Activated CD8-positive, alpha-beta memory T cell treated with anti-CD3 and anti-CD28 coated beads for 36 hours (primary cell): ENCODE measurements at regions not wholly inside any gene's neighbourhood (a gene's known extent, or its start where the extent isn't known, plus 50 kb on each side); places are given as distances from the start of the nearest gene placed in this dataset.
"Not testable (repeated sequence)": the region's sequence is repeated elsewhere in the genome, so short reads cannot be mapped to it uniquely, and the experiment has no call there.

Experiments used
- CTCF ChIA-PET: fragments of 350-600 bp; sonication (Branson Sonifier 250); formaldehyde crosslinking; loops from one replicate; lab custom pipeline; 2021; ENCODE audit warnings: antibody characterized with exemption; lab: Charles Lee
- POLR2A ChIA-PET: fragments of 350-600 bp; sonication (Branson Sonifier 250); formaldehyde crosslinking; loops from one replicate; lab custom pipeline; 2021; ENCODE audit warnings: antibody characterized with exemption; lab: Charles Lee

DNA sequence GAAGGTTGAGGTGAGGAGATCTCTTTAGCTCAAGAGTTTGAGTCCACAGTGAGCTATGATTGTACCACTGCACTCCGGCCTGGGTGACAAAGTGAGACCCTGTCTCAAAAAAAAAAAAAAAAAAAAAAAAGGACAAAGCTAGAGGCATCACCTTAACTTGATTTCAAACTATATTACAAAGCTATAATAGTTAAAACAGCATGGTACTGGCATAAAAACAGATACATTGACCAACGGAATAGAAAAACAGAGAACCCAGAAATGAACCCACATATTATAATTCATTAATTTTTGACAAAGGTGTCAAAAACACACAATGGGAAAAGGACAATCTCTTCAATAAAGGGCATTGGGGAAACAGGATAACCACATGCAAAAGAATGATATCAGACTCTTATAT lies 50.8 kb upstream of the MBOAT1 start:
- CTCF ChIA-PET, result no interaction called here

DNA sequence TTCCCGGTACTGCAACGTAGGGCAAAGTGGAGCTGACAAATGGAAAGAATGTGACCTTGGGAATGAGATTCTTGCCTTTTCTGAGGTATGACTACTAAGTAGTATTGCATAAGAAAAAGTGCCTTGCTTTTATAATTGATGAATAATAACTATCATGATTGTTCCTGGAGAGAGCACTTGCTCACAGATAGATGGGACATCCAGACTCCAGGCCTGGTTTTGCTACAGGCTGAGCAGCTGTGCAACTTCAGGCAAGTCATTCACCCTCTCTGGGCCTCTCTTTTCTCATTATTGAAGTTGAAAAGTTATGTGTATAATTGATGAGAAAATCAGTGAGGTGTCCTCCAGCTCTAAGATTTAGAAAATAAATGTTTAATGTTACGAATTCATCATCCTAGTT lies 53.6 kb upstream of the MBOAT1 start:
- POLR2A ChIA-PET, result no interaction called here
- CTCF ChIA-PET, result no interaction called here

More for the DNA sequence above, 50.8 kb upstream of the MBOAT1 start:
- POLR2A ChIA-PET, result no interaction called here

DNA sequence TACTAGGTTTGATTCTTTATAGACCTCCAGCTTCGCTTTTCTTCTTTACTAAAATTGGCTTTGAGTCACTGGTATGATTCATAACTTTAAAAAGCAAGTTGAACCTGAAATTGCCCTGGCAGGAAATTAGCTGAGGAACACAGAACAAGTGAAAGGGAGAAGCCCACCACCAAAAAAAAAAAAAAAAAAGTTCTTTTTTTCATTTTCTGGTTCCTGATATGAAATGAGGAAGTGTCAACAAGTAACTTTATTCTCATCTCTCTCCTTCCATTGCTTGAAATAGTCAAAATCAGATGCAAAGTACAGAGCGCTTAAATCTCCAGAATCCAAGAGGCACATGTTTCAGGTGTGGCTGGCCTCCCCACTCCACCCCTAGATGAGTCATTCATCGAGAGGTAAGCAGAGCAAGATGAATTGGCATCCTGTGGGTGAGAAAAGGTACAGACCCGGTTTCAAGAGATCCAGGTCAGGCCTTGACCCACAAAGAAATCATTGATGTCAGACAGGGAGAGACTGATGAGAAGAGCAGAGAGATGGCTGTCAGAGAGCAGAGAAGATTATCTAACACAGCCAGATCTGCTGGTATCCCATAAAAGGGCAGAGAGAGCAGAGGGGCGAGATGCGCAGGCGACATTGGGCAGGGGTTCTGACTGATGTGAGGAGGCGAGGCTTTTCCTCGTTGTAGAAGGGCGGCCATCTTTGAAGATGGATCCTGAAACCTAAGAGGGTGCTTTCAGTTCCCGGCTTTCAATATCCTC lies 54.8 kb upstream of the MBOAT1 start:
- ChIA-PET POLR2A (no interaction called here), CTCF (no interaction called here)

DNA sequence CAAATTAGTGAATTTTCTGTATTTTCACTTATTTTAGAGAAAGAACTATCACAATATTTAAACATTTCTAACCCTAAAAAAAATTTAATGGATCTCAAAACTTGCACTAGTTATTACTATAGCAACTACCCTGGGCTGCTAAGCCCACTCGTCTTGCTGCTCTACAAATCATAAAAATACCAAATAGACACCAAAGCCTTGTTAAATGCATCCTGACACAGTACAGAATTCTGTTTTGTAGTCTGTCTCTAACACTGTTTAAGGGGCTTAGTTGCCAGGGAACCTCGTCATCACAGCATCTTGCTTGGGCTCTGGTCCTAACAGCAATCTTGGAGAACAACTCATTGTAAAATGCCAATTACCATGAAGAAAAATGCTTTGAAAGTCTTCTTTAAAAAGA lies 56.9 kb upstream of the MBOAT1 start:
- CTCF ChIA-PET, result no interaction called here

DNA sequence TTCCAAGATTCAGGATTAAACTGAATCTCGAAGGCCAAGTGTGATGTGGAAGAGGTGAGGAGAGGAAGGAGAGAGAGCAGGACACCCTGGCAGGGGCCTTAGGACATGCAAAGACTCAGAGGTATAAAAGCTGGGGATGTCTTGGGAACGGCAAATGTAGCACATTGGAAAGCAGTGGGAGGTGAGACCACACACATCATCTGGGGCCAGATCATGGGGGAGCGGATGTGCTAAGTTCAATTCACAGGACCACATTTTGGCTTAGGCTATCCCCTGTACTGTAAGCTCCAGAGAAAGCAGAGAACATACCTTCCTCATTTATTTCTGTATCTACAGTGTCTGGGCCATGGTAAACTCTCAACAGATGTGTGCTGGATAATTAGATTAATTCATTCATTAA lies 59.5 kb upstream of the MBOAT1 start:
- CTCF ChIA-PET, result no interaction called here
- POLR2A ChIA-PET, result no interaction called here

More for the DNA sequence above, 56.9 kb upstream of the MBOAT1 start:
- POLR2A ChIA-PET, result no interaction called here

DNA sequence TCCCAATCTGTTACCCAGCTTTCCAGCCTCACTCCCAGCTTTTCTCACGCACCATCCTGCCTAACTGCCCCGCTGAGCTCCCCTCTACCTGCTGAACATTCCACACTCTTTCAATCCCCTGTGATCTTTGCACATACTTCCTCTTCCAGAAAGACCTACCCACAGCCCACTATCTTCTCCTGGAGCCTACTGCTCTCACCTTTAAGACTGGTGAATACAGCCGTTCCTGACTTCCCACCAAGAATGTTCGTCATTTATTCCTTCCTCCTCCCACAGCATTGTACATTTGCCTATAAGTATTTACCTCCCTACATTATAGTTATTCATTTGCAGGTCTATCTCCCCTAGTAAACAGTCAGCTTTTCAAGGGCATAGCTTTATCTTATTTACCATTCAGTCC lies 61.9 kb upstream of the MBOAT1 start:
- POLR2A ChIA-PET, result no interaction called here
- CTCF ChIA-PET, result no interaction called here

DNA sequence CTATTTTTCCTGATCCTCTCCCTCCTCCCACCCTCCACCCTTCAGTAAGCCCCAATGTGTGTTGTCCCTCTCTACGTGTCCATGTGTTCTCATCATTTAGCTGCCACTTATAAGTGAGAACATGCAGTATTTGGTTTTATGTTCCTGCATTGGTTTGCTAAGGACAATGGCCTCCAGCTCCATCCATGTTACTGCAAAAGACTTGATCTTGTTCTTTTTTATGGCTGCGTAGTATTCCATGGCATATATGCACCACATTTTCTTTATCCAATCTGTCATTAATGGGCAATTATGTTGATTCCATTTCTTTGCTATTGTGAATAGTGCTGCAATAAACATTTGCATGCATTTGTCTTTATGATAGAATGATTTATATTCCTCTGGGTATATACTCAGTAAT lies 63.6 kb upstream of the MBOAT1 start:
- CTCF ChIA-PET, result not testable (repeated sequence)

DNA sequence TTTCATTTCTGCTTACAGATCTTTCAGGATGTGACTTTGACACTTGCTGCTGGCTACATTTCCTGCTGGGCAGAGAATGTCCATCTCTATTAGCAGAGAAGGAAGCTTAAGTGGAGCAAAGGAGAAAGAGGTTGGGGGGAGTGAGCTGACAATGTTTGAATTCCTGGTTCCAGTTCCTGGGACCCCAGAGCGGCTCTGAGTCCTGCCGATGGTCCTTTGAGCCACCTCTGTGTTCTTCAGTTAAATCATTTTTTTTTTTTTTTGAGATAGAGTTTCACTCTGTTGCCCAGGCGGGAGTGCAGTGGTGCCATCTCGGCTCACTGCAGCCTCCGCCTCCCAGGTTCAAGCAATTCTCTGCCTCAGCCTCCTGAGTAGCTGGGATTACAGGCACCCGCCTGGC lies 65.5 kb upstream of the MBOAT1 start:
- CTCF ChIA-PET, POLR2A ChIA-PET: not testable (repeated sequence)

More for the DNA sequence above, 63.6 kb upstream of the MBOAT1 start:
- POLR2A ChIA-PET, result not testable (repeated sequence)

DNA sequence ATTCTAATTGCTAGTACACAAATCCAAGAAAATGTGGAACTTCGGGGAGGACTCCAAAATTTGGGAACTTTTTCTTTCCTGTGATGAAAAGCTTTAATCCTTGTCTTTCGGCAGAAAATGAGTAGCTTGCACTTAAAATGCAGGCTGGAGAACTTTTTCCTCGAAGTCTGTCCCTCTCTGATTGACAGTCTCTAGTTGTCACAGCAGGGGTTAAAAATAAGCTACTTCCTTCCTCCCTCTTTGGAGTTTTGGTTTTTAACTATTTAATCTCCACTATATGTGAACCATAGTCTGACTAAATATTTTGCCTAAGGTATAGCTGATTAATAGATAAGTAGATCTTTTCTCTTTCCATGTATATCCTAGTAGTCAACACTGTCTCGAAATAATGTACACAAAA lies 66.8 kb upstream of the MBOAT1 start:
- CTCF ChIA-PET, result no interaction called here
- POLR2A ChIA-PET, result no interaction called here

DNA sequence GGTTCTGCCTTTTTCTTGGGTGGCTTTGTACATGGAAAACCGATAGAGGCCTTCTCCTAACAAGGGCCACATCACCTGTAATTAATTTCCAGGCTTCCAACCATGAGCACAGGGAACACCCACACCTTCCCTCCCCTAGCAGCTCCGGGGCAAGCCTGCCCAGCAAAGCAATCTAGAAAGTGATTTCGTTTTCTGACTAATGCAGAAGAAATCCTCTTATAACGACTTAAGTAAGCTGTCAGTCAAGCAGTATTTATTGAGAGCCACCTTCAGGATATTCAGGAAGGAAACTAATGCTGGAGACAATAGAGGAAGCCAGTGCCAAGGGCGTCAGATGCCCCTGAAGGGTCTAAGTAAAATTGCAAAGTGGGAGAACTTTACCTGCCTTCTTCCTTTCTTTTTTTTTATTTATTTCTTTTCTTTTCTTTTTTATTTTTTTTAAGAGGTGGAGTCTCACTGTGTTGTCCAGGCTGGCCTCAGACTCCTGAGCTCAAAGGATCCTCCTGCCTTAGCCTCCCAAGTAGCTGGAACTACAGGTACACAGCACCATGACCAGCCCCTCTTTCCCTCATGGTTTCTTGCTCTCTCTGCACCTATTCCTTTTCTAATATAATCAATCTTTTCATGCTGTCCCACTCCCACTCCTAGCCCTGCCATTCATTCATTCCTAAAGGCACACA lies 67.5 kb upstream of the MBOAT1 start:
- ChIA-PET POLR2A (no interaction called here), CTCF (no interaction called here)

DNA sequence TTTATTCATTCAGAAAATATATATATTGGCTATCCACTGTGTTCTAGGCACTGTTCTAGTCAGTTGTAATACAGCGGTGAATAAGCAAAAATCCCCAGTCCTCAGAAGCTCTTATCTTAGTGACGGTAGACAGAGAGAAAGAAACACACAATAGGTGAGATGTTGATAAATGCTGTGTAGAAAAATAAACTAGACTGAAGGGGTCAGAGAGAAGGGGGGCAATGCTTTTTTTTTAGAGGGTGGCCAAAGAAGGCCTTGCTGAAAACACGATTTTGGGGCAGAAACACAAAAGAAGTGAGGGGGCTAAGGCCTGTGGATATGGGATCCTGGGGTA lies 68.0 kb upstream of the MBOAT1 start:
- POLR2A ChIA-PET, result no interaction called here

DNA sequence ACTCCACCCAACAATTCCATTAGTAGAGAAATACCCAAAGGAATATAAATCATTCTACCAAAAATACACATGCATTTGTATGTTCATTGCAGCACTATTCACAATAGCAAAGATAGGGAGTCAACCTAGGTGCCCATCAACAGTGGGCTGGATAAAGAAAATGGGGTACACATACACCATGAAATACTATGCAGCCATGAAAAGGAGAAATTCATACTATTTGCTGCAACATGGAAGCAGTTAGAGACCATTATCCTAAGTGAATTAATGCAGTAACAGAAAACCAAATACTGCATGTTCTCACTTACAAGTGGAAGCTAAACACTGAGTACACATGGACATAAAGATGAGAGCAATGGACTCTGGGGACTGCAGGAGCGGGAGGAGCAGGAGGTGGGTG lies 72.4 kb upstream of the MBOAT1 start:
- CTCF ChIA-PET, result interaction anchor here (0.6 kb wide), 1 partner anchor 339 kb away, joined by 3 read pairs; no protein-coding TSS in a partner anchor
- POLR2A ChIA-PET, result no interaction called here

More for the DNA sequence above, 68.0 kb upstream of the MBOAT1 start:
- CTCF ChIA-PET, result no interaction called here

DNA sequence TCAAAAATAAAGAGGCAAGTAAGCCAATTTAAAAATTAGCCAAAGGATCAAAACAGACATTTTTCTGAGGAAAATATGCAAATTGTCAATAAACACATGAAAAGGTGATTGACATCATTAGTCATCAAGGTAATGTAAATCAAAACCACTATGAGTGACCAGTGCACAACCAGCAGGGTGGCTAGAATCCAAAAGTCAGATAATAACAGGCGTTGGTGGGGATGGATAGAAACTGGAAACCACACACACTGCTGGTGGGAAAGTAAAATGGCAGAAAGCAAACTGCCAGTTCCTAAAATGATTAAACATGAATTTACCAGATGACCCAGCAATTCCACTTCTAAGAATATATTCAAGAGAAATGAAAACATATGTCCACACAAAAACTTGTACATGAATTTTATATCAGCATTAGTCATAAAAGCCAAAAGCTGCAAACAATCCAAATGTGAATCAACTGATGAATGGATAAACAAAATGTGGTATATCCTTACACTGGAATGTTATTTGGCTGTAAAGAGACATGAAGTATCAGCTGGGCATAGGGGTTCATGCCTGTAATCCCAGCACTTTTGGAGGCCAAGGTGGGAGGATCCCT lies 74.8 kb upstream of the MBOAT1 start:
- POLR2A ChIA-PET, result no interaction called here
- CTCF ChIA-PET, result no interaction called here

DNA sequence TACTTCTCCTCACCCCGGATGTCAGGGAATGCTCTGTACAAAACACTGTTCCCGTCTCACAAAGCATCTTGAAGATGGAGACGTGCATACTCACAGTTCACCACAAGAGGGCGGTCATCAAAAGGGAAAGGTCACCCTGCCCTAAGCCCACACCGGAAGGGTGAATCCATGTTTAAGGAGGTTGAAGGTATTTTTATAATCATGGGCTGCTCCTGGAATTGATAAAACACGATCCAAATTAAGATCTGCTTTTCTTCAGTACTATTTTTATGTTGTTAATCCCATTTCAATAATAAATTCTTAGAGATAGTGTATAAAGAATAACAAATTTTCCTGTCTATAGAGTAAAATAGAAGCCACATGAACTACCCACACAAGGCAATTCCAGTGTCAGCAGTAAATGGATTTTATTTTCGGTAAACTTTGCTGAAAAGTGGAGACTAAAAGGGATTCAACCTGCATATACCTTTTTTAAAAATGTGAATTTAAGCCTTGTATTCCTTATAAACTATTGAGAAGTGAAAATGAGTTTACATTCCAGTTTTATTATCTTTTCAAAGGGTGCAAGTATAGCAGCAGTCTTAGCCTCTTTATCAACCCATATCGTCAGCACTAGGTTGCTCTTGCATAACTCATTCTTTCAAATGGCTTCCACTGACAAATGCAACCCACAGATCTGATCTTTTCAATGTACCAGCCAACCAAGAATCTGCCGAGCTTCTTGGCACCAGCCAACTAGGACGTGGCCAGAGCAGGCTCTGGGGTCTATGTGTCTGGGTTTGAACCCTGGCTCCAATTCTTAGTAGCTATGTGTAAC lies 79.7 kb upstream of the MBOAT1 start:
- ChIA-PET CTCF (interaction anchor here (1.1 to 1.8 kb wide), 4 partner anchors 107 to 238 kb away, joined by 3 to 13 read pairs (median 6); no protein-coding TSS in a partner anchor), POLR2A (no interaction called here)

DNA sequence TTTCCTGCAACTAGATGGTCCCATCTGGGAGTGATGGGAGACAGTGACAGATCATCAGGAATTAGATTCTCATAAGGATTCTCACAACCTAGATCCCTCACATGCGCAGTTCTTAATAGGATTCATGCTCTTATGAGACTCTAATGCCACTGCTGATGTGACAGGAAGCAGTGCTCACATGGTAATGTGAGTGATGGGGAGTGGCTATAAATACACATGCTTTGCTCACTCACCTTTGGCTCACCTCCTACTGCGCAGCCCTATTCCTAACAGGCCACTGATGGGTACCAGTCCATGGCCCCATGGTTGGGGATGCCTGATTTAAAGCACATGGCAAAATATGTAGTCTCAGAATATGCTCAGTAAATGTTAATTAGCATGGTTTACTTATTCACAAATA lies 80.6 kb upstream of the MBOAT1 start:
- CTCF ChIA-PET, result interaction anchor here (1.2 to 1.3 kb wide), 2 partner anchors 106 to 235 kb away, joined by 3 to 6 read pairs; no protein-coding TSS in a partner anchor
- POLR2A ChIA-PET, result no interaction called here

DNA sequence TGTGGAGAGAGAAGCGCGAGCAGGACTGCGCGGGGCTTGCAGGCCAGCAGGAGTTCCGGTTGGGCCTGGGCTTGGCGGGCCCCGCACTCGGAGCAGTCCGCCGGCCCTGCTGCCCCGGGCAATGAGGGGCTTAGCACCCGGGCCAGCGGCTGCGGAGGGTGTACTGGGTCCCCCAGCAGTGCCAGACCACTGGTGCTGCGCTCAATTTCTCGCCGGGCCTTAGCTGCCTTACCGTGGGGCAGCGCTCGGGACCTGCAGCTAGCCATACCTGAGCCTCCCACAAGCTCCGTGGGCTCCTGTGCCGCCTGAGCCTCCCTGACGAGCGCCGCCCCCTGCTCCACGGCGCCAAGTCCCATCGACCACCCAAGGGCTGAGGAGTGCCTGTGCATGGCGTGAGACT lies 89.0 kb upstream of the MBOAT1 start:
- POLR2A ChIA-PET, result no interaction called here
- CTCF ChIA-PET, result no interaction called here

DNA sequence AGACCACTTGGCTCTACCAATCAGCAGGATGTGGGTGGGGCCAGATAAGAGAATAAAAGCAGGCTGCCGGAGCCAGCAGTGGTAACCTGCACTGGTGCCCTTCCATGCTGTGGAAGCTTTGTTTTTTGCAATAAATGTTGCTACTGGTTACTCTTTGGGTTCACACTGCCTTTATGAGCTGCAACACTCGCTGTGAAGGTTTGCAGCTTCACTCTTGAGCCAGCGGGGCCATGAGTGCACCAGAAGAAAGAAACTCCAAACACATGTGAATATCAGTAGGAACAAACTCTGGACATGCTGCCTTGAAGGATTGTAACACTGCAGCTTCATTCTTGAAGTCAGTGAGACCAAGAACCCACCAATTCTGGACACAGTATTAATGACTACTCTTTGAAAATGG lies 89.9 kb upstream of the MBOAT1 start:
- CTCF ChIA-PET, result no interaction called here

DNA sequence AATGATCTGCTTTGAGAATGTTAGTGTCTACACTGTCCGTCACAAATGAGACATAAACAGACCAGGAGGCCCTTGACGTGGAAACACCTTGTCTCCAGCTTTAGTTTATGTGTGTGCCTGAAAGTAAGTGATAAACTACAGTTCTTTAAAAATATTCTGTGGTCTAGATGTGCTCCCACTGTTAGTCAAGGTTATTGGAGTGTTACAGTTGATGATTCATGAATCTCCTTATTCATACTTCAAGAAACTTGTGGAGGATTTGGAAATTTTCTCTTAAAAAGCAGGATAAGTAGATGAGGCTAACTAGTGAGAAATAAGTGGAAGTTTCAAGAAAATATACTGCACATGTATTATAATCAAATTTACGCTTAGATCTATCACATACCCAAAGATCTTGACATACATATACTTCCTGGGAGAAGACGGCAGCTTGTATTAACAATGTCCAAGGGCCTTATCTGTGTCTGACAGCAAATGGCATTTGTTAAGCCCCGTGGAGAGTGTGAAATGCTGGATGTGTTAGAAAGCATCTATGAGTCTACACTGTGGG lies 90.5 kb upstream of the MBOAT1 start:
- CTCF ChIA-PET, result no interaction called here

More for the DNA sequence above, 89.9 kb upstream of the MBOAT1 start:
- POLR2A ChIA-PET, result no interaction called here

DNA sequence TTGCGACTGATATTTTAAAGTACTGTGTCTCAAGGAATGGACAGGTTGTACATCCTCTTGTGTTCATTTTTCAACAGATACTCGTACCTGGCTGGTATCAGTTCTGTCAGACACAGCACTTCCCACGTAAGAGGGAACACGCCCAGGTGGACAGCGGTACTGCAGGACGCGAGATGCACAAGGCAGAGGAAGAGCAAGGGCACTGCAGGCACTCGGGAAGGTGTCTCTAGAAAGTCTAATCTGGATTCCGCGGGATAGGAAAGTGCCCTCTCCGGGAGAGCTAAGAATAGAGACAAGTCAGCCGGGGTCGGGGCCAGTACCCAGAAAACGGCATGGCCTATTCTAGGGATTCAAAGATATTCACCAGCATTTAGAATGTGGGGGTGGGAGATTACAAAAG lies 94.2 kb upstream of the MBOAT1 start:
- ChIA-PET CTCF (no interaction called here), POLR2A (no interaction called here)

More for the DNA sequence above, 90.5 kb upstream of the MBOAT1 start:
- POLR2A ChIA-PET, result no interaction called here

DNA sequence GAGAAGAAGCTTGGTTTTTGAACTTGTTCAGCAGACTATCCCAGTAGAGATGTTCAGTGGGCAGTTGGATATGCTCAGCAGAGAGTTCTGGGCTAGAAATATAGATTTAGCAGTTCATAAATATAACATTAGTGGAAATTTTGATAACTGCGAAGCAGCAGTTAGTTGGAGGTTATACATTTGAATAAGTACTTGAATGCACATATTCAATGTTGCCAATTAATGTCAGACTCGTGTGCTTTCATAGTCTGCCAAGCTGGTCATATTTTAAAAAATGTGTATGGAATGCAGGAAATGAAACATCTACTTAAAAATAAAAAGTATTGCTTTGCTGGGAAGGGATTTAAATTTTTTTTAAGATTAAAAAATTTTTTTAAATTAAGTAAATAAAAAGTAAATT lies 92.5 kb upstream of the E2F3 start:
- ChIA-PET CTCF (no interaction called here), POLR2A (no interaction called here)
